K562 (cell line): ENCODE measurements at regions not wholly inside any gene's neighbourhood (a gene's known extent, or its start where the extent isn't known, plus 50 kb on each side); places are given as distances from the start of the nearest gene placed in this dataset.

Source experiments
- ATF3 ChIP-seq, 2 experiments: fragments of 450-650 bp in 1 of 2; sonication (generic) in 1 of 2; formaldehyde crosslinking in 1 of 2; IDR thresholded peaks in 1 of 2; conservative IDR thresholded peaks in 1 of 2; 2 replicates each; pipeline versions ENCODE4 v1.6.1 to v1.8.1; 2016 to 2023; ENCODE audit warnings: mild to moderate bottlenecking in 2 of 2, moderate library complexity in 2 of 2, inconsistent platforms in 1 of 2, missing genetic modification reagents in 1 of 2
- IRF9 ChIP-seq: fragments of 450-650 bp; IDR thresholded peaks from 2 replicates; pipeline ENCODE4 v1.6.1; 2016; ENCODE audit warnings: missing biosample characterization, missing genetic modification characterization
- MAFF ChIP-seq: IDR thresholded peaks from 2 replicates; pipeline ENCODE4 v1.6.1; 2012; ENCODE audit warnings: low read length, improper control_type of control experiment
- MAFK ChIP-seq: IDR thresholded peaks from 2 replicates; pipeline ENCODE4 v1.6.1; 2011; ENCODE audit warnings: low read length, improper control_type of control experiment
- PHF20 ChIP-seq: fragments of 450-650 bp; IDR thresholded peaks from 2 replicates; pipeline ENCODE4 v1.6.1; 2018; ENCODE audit not compliant: partially characterized antibody
- POU5F1 ChIP-seq: fragments of 150-350 bp; IDR thresholded peaks from 2 replicates; pipeline ENCODE4 v1.6.1; 2014; ENCODE audit warnings: borderline replicate concordance, low read length, low read depth, mild to moderate bottlenecking; ENCODE audit not compliant: partially characterized antibody
- SP1 ChIP-seq: sonication (generic); formaldehyde crosslinking; IDR thresholded peaks from 2 replicates; pipeline ENCODE4 v1.8.1; 2022; ENCODE audit warnings: mild to moderate bottlenecking, missing genetic modification reagents
- ZNF274 ChIP-seq: IDR thresholded peaks from 2 replicates; pipeline ENCODE4 v1.6.1; 2011; ENCODE audit warnings: low read depth, mild to moderate bottlenecking, low read length, moderate library complexity, borderline replicate concordance
- ZNF384 ChIP-seq: IDR thresholded peaks from 2 replicates; pipeline ENCODE4 v1.6.1; 2012; ENCODE audit warnings: low read depth, low read length, improper control_type of control experiment

GRCh38 chr4:124151031-124151430 is 561.5 kb downstream of the ANKRD50 start:
- TF ChIP-seq PHF20 (no peak), POU5F1 (no peak), MAFK (no peak), IRF9 (tag) (no peak), MAFF (no peak), ATF3 (IDR thresholded peaks at IDR 0.05) (no peak), ATF3 (CRISPR knock-in tag; conservative IDR thresholded peaks at IDR 0.05) (no peak), SP1 (CRISPR knock-in tag) (no peak), ZNF274 (no peak), ZNF384 (no peak)
